ENCODE measurements at regions not wholly inside any gene's neighbourhood (a gene's known extent, or its start where the extent isn't known, plus 50 kb on each side); places are given as distances from the start of the nearest gene placed in this dataset.

GRCh38 chr6:111973927-111974639, 79.8 kb upstream of the CCN6 start:
- DNase-seq (ENCODE audit: extremely low spot score, unreplicated experiment), result no peak
- H3K4me3 Mint-ChIP-seq (ENCODE audit: unreplicated experiment), result no peak overlapping the region
- peak overlapping the region; percentile 97 for H3K27ac Mint-ChIP-seq (ENCODE audit: unreplicated experiment)
- TF ChIP-seq, protein P1, sequence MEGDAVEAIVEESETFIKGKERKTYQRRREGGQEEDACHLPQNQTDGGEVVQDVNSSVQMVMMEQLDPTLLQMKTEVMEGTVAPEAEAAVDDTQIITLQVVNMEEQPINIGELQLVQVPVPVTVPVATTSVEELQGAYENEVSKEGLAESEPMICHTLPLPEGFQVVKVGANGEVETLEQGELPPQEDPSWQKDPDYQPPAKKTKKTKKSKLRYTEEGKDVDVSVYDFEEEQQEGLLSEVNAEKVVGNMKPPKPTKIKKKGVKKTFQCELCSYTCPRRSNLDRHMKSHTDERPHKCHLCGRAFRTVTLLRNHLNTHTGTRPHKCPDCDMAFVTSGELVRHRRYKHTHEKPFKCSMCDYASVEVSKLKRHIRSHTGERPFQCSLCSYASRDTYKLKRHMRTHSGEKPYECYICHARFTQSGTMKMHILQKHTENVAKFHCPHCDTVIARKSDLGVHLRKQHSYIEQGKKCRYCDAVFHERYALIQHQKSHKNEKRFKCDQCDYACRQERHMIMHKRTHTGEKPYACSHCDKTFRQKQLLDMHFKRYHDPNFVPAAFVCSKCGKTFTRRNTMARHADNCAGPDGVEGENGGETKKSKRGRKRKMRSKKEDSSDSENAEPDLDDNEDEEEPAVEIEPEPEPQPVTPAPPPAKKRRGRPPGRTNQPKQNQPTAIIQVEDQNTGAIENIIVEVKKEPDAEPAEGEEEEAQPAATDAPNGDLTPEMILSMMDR (IDR thresholded peaks at IDR 0.05), result no peak
- H3K36me3 Mint-ChIP-seq (ENCODE audit: unreplicated experiment), result no peaks in the 10 kb centered on the region
- H3K9me3 Mint-ChIP-seq (ENCODE audit: unreplicated experiment), result no peaks in the 10 kb centered on the region
- no peaks in the 10 kb centered on the region for H3K27me3 Mint-ChIP-seq (ENCODE audit: unreplicated experiment)
- peaks cover 29% of the 10 kb centered on the region for H3K4me1 Mint-ChIP-seq (ENCODE audit: unreplicated experiment)

- H3K27me3 Mint-ChIP-seq (ENCODE audit: unreplicated experiment), result no peaks in the 10 kb centered on the region
- H3K4me1 Mint-ChIP-seq (ENCODE audit: unreplicated experiment), result peaks cover 34% of the 10 kb centered on the region
- peak overlapping the region; percentile 57 for H3K27ac Mint-ChIP-seq (ENCODE audit: unreplicated experiment)
- H3K4me3 Mint-ChIP-seq (ENCODE audit: unreplicated experiment), result no peak overlapping the region
- no peaks in the 10 kb centered on the region for H3K9me3 Mint-ChIP-seq (ENCODE audit: unreplicated experiment)
- no peak for DNase-seq (ENCODE audit: extremely low spot score, unreplicated experiment)
- H3K36me3 Mint-ChIP-seq (ENCODE audit: unreplicated experiment), result no peaks in the 10 kb centered on the region
- TF ChIP-seq, protein P1 (IDR thresholded peaks at IDR 0.05), result no peak
Observed at GRCh38 chr6:111975466-111975865, 78.4 kb upstream of the CCN6 start.

DNA sequence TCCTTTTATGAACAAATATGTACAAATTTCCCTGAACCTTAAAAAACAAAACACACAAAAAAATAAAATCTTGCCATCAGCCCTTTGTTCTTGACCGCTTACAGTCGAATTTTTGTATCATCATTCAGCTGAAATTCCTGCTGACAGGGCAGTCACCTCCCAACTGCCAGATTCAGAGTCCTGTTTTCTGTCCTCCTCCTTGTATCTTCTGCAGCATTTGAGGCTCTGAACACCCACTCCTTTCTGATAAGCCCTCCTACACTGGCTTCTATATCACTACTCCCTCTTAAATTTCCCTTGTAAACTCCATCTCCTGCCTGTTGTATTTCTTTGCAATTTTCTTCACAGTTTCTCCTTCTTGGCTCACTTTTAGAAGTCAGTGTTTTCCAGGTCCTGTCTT, 77.8 kb upstream of the CCN6 start:
- Mint-ChIP-seq H3K4me3 (ENCODE audit: unreplicated experiment) (no peak overlapping the region), H3K4me1 (ENCODE audit: unreplicated experiment) (peaks cover 34% of the 10 kb centered on the region), H3K36me3 (ENCODE audit: unreplicated experiment) (no peaks in the 10 kb centered on the region), H3K27me3 (ENCODE audit: unreplicated experiment) (no peaks in the 10 kb centered on the region), H3K9me3 (ENCODE audit: unreplicated experiment) (no peaks in the 10 kb centered on the region), H3K27ac (ENCODE audit: unreplicated experiment) (peak overlapping the region; percentile 35)
- TF ChIP-seq, protein P1 (IDR thresholded peaks at IDR 0.05), result no peak
- DNase-seq (ENCODE audit: extremely low spot score, unreplicated experiment), result no peak

DNA sequence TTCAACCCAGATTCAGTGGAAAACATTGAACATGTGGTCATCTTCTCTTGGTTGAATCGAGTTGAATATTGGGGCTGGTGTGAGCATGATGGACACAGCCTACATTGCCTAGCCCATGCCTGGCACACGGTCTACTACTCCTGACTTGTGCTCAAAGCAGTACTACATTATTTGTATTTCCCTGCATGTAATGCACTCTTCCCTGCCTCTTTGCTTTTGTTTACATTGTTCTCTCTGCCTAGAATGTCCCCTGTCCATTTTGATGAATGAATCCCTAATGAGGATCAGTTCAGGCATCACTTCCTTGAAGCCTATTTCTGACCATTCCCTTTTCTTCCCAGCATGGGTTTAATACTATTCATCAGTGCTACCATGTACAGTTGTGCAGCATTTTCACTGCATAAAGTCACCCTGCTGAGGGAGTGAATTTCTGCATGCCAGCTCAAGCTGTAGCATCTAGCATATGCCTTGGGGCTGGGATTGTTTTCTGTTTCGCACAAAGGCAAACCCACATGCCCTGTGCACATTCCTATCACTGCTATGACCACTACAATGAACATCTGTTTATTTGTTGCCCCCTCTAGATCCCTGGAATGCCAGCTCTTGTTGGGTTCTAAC, 75.3 kb upstream of the CCN6 start:
- Mint-ChIP-seq H3K36me3 (ENCODE audit: unreplicated experiment) (no peaks in the 10 kb centered on the region), H3K4me1 (ENCODE audit: unreplicated experiment) (peaks cover 19% of the 10 kb centered on the region), H3K27ac (ENCODE audit: unreplicated experiment) (no peak overlapping the region), H3K27me3 (ENCODE audit: unreplicated experiment) (no peaks in the 10 kb centered on the region), H3K4me3 (ENCODE audit: unreplicated experiment) (no peak overlapping the region), H3K9me3 (ENCODE audit: unreplicated experiment) (no peaks in the 10 kb centered on the region)
- DNase-seq (ENCODE audit: extremely low spot score, unreplicated experiment), result no peak
- TF ChIP-seq, protein P1 (IDR thresholded peaks at IDR 0.05), result no peak

GRCh38 chr6:111979633-111980032, 74.3 kb upstream of the CCN6 start:
- Mint-ChIP-seq H3K27me3 (ENCODE audit: unreplicated experiment) (no peaks in the 10 kb centered on the region), H3K4me3 (ENCODE audit: unreplicated experiment) (no peak overlapping the region), H3K36me3 (ENCODE audit: unreplicated experiment) (no peaks in the 10 kb centered on the region), H3K9me3 (ENCODE audit: unreplicated experiment) (no peaks in the 10 kb centered on the region), H3K27ac (ENCODE audit: unreplicated experiment) (no peak overlapping the region), H3K4me1 (ENCODE audit: unreplicated experiment) (peaks cover 13% of the 10 kb centered on the region)
- DNase-seq (ENCODE audit: extremely low spot score, unreplicated experiment), result no peak
- TF ChIP-seq, protein P1 (IDR thresholded peaks at IDR 0.05), result no peak
